GM10266 (cell line): ENCODE measurements at regions not wholly inside any gene's neighbourhood (a gene's known extent, or its start where the extent isn't known, plus 50 kb on each side); places are given as distances from the start of the nearest gene placed in this dataset.
"Not testable (repeated sequence)": the region's sequence is repeated elsewhere in the genome, so short reads cannot be mapped to it uniquely, and the experiment has no call there.

Source experiments
- DNase-seq: peaks from one replicate; pipeline ENCODE4 v3.0.0; 2012; ENCODE audit errors: extremely low spot score
- TF ChIP-seq, protein P1 (sequence below): IDR thresholded peaks from 2 replicates; pipeline ENCODE4 v1.5.1; 2012; ENCODE audit warnings: mild to moderate bottlenecking, low read depth; ENCODE audit not compliant: control insufficient read depth, insufficient read depth; ENCODE audit errors: missing control alignments

DNA sequence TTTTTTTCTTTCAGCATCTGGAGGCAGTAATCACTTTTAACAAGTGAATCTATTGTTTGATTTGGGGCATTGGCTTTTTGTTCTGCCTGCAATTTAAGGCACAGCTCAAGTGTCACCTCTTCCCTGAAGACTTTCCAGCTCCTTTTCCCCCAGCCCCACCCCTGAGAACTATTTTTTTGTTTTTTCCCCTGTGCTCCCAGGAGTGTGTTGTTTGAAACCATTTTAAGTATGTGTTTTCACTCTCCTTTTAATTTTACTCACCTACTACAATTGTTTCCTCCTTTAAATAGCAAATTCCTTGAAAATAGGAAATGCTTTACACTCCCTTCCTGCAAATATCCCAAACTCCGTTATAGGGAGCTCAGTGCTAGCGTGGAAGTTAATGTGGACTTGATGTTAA lies 286.7 kb upstream of the PROK2 start:
- TF ChIP-seq, protein P1, sequence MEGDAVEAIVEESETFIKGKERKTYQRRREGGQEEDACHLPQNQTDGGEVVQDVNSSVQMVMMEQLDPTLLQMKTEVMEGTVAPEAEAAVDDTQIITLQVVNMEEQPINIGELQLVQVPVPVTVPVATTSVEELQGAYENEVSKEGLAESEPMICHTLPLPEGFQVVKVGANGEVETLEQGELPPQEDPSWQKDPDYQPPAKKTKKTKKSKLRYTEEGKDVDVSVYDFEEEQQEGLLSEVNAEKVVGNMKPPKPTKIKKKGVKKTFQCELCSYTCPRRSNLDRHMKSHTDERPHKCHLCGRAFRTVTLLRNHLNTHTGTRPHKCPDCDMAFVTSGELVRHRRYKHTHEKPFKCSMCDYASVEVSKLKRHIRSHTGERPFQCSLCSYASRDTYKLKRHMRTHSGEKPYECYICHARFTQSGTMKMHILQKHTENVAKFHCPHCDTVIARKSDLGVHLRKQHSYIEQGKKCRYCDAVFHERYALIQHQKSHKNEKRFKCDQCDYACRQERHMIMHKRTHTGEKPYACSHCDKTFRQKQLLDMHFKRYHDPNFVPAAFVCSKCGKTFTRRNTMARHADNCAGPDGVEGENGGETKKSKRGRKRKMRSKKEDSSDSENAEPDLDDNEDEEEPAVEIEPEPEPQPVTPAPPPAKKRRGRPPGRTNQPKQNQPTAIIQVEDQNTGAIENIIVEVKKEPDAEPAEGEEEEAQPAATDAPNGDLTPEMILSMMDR, result no peak
- DNase-seq, result no peak

- TF ChIP-seq, protein P1, result no peak
- no peak for DNase-seq
Observed at GRCh38 chr3:72070005-72070404, 285.1 kb upstream of the PROK2 start.

- TF ChIP-seq, protein P1, result no peak
- no peak for DNase-seq
Observed at GRCh38 chr3:72069543-72069942, 284.6 kb upstream of the PROK2 start.

DNA sequence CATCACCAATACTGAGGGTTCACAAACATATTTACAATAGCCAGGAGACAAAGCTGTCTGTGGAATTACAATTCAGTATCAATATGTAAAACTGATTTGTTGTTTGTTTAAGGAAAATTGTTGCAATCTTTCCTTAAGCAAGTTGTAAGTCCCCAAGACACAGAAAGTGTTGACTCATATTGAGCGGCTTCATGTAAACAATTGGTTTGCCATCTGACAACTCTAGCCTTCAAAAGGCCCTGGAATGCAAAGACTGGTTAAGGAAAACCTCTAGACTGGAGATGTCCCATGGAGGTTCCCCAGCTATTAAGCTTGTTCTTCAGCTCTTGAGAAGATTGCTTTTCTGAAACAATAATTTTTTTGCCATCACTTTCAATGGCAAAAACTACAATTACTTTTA lies 283.7 kb upstream of the PROK2 start:
- TF ChIP-seq, protein P1, result no peak
- DNase-seq, result no peak

DNA sequence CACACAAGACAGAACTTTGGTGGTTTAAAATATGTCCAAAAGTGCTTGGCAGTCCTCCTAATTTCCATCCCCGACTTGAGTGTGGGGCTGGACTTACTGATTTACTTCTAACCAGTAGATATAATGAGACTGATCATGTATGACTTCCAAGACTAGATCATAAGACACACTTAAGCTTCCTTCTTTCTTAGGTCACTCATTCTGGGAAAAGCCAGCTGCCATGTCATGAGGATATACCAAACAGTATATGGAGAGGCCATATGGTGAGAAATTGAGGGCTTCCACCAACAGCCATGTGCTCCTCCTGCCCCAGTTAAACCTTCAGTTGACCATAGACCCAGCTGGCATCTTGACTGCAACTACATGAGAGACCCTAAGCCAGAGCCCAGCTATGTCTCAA lies 282.8 kb upstream of the PROK2 start:
- TF ChIP-seq, protein P1, result no peak
- DNase-seq, result no peak

DNA sequence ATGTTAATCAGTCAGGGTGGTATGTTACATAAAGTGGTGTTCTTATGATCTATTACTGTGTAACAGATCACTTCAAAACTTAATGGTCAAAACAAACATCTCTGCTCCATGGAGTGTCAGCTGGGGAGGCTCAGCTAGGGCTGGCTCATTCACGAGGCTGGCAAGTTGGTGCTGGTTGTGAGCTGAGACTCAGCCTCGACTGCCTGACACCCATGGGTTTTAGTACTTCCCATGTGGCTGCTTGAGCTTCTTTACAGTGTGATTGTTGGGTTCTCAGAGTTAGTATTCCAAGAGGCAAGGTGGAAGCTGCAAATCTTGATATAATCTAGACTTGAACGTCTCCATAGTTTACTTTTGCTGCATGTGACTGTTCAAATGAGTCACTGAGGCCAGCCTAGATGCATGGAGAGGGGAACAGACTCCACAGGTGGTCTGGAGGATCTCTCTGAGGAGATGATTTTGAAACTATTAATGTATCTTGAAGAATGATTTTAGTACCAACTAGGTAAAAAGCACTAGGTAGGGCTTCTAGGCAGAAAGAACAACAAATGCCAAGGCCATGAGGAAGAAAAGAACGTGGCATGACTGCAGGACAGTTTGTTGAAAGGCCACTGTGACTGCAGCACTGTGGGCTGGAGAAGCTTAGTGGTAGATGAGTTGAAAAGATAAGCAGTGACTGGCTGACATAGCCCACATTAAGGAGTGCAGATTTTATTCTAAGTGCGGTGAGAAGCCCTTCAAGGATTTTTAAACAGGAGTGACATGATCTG lies 281.1 kb upstream of the PROK2 start:
- no peak for DNase-seq
- TF ChIP-seq, protein P1, result no peak

GRCh38 chr3:72065236-72065635 lies 280.3 kb upstream of the PROK2 start:
- TF ChIP-seq, protein P1, result no peak
- no peak for DNase-seq

DNA sequence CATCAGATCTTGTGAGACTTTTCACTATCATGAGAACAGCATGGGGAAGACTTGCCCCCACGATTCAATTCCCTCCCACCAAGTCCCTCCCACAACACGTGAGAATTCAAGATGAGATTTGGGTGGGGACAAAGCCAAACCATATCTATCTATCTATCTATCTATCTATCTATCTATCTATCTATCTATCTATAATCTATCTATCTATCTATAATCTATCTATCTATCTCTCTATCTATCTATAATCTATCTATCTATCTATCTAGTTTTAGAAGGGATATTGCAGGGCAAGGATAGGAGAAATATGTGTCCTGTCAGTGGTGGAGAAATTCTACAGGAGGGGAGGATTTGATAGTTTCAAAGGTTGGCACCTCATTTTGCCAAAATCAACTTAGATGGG lies 279.8 kb upstream of the PROK2 start:
- not testable (repeated sequence) for DNase-seq
